GM12878 (cell line): ENCODE measurements at regions not wholly inside any gene's neighbourhood (a gene's known extent, or its start where the extent isn't known, plus 50 kb on each side); places are given as distances from the start of the nearest gene placed in this dataset.

Experiments
- ATAC-seq: fragments of 200-7000 bp; cut with Tn5 transposase; 3 replicates; pipeline ENCODE4 v1.9.1; 2020; ENCODE audit warnings: mild to moderate bottlenecking, moderate library complexity
- BruUV-seq: library from RNA; stranded (reverse); fragments of 400-500 nt; replicated peaks from 2 replicates; lab custom pipeline; 2021; lab: Mats Ljungman, UMichigan
- CTCF ChIA-PET: fragments of 300-600 bp; sonication (Branson Sonifier 250); formaldehyde crosslinking; extraction: SDS; loops from one replicate; lab custom pipeline; 2021; ENCODE audit warnings: inconsistent platforms; lab: Yijun Ruan, JAX
- POLR2A ChIA-PET: fragments of 350-600 bp; formaldehyde crosslinking; extraction: SDS; loops from one replicate; lab custom pipeline; 2021; ENCODE audit warnings: inconsistent platforms; lab: Charles Lee
- RAD21 ChIA-PET: fragments of 300-600 bp; sonication (Branson Sonifier 250); formaldehyde crosslinking; loops from one replicate; lab custom pipeline; 2023; ENCODE audit warnings: antibody characterized with exemption; ENCODE audit not compliant: unreplicated experiment; lab: Charles Lee
- SMC1A ChIA-PET: fragments of 300-600 bp; sonication (Branson Sonifier 250); formaldehyde crosslinking; loops from one replicate; lab custom pipeline; 2023; ENCODE audit not compliant: unreplicated experiment, uncharacterized antibody; lab: Charles Lee
- DNase-seq: peaks from one replicate; pipeline ENCODE4 v3.0.0-alpha.2; 2011; ENCODE audit warnings: low read depth, low spot score
- FAIRE-seq: peaks from 3 replicates; lab custom pipeline; 2011; peaks lifted over from hg19 to GRCh38; lab: Jason Lieb, UNC
- H2AFZ ChIP-seq: 2 replicates; pipeline ENCODE4 v1.6.0; 2011; ENCODE audit warnings: low read depth, low read length, control low read depth; ENCODE audit not compliant: control insufficient read depth
- H3K27ac ChIP-seq: 2 replicates; pipeline ENCODE4 v1.5.1; 2011; ENCODE audit warnings: control low read depth; ENCODE audit not compliant: control insufficient read depth, insufficient read depth
- H3K27me3 ChIP-seq, 2 experiments: replicated peaks in 1 of 2; 2 replicates each; pipeline versions ENCODE4 v1.6.0 to v1.6.1; 2011; ENCODE audit warnings: low read length in 1 of 2; ENCODE audit not compliant: control insufficient read depth in 2 of 2, insufficient read depth in 2 of 2
- H3K36me3 ChIP-seq, 2 experiments: 2 replicates each; pipeline ENCODE4 v1.5.1; 2011; ENCODE audit warnings: low read length in 1 of 2; ENCODE audit not compliant: control insufficient read depth in 2 of 2, insufficient read depth in 2 of 2
- H3K4me1 ChIP-seq: 2 replicates; pipeline ENCODE4 v1.6.1; 2011; ENCODE audit warnings: mild to moderate bottlenecking, low read length, moderate library complexity, mixed read lengths; ENCODE audit not compliant: control insufficient read depth, insufficient read depth
- H3K4me2 ChIP-seq: 2 replicates; pipeline ENCODE4 v1.6.0; 2011; ENCODE audit warnings: control low read depth; ENCODE audit not compliant: control insufficient read depth, insufficient read depth
- H3K4me3 ChIP-seq: fragments of 200-600 bp; sonication (generic); 2 replicates; pipeline ENCODE4 v1.5.1; 2016
- H3K79me2 ChIP-seq: 2 replicates; pipeline ENCODE4 v1.6.0; 2011; ENCODE audit warnings: low read length; ENCODE audit not compliant: control insufficient read depth, insufficient read depth
- H3K9ac ChIP-seq: 2 replicates; pipeline ENCODE4 v1.8.0; 2011; ENCODE audit warnings: low read length, control low read depth, mixed read lengths; ENCODE audit not compliant: control insufficient read depth, insufficient read depth
- H3K9me3 ChIP-seq: replicated peaks from 3 replicates; pipeline ENCODE4 v1.5.1; 2011; ENCODE audit warnings: mild to moderate bottlenecking, low read length; ENCODE audit not compliant: control insufficient read depth, insufficient read depth
- H4K20me1 ChIP-seq: 2 replicates; pipeline ENCODE4 v1.6.0; 2011; ENCODE audit not compliant: control insufficient read depth, insufficient read depth
- ETV6 ChIP-seq, 2 experiments: fragments of 450-650 bp in 1 of 2; IDR thresholded peaks in 1 of 2; conservative IDR thresholded peaks in 1 of 2; 2 replicates each; pipeline ENCODE4 v1.6.1; 2014; ENCODE audit warnings: antibody characterized with exemption in 1 of 2, borderline replicate concordance in 1 of 2, low read depth in 1 of 2, mild to moderate bottlenecking in 1 of 2, moderate library complexity in 1 of 2
- EZH2 ChIP-seq: IDR thresholded peaks from 2 replicates; pipeline ENCODE4 v1.6.1; 2012; ENCODE audit warnings: low read depth, mild to moderate bottlenecking, control low read depth, inconsistent platforms, low read length, borderline replicate concordance; ENCODE audit not compliant: control insufficient read depth
- GABPA ChIP-seq: IDR thresholded peaks from 2 replicates; pipeline ENCODE4 v1.6.1; 2014; ENCODE audit warnings: antibody characterized with exemption, low read depth, mild to moderate bottlenecking, inconsistent platforms
- MTA2 ChIP-seq: fragments of 450-650 bp; IDR thresholded peaks from 2 replicates; pipeline ENCODE4 v1.6.1; 2016; ENCODE audit warnings: low read depth, mild to moderate bottlenecking, moderate library complexity
- NBN ChIP-seq: fragments of 450-650 bp; IDR thresholded peaks from 2 replicates; pipeline ENCODE4 v1.6.1; 2016
- NFYB ChIP-seq: IDR thresholded peaks from 2 replicates; pipeline ENCODE4 v1.6.1; 2011; ENCODE audit warnings: low read depth, mild to moderate bottlenecking, low read length, improper control_type of control experiment, moderate library complexity; ENCODE audit not compliant: insufficient read depth
- SMAD1 ChIP-seq: fragments of 450-650 bp; IDR thresholded peaks from 2 replicates; pipeline ENCODE4 v1.6.1; 2018; ENCODE audit warnings: mild to moderate bottlenecking, low read depth; ENCODE audit not compliant: partially characterized antibody
- SRF ChIP-seq, 2 experiments: IDR thresholded peaks; 2 replicates each; pipeline ENCODE4 v1.6.1; 2011; ENCODE audit warnings: low read depth in 2 of 2, low read length in 2 of 2, mild to moderate bottlenecking in 1 of 2, moderate library complexity in 1 of 2
- ZNF274 ChIP-seq: IDR thresholded peaks from one replicate; pipeline ENCODE4 v1.8.0; 2011; ENCODE audit not compliant: insufficient read length, insufficient read depth
- ZZZ3 ChIP-seq: IDR thresholded peaks from 2 replicates; pipeline ENCODE4 v1.6.1; 2011; ENCODE audit warnings: low read depth; ENCODE audit not compliant: control insufficient read depth, insufficient read length
- WGBS: methylation state at CpG from one replicate; pipeline ENCODE4 v1.1.6; 2016; ENCODE audit warnings: low lambda C conversion rate; ENCODE audit not compliant: insufficient replicate concordance, insufficient coverage; ENCODE audit errors: missing lambda C conversion rate; 5-methylcytosine and 5-hydroxymethylcytosine counted together
- in situ Hi-C: fragments of 300-500 bp; cut with MboI; formaldehyde crosslinking; loops from 9 replicates; pipeline ENCODE4 v1.14.3; 2018; ENCODE audit warnings: mixed read lengths
- intact Hi-C: fragments of 100-400 bp; cut with micrococcal nuclease; formaldehyde crosslinking; loops from one replicate; pipeline ENCODE4 v1.14.2; 2022; ENCODE audit not compliant: unreplicated experiment
- TF ChIP-seq, protein P1 (sequence below): IDR thresholded peaks from 2 replicates; pipeline ENCODE4 v1.6.1; 2011; ENCODE audit warnings: mild to moderate bottlenecking, low read depth, low read length, moderate library complexity; ENCODE audit not compliant: insufficient replicate concordance
- TF ChIP-seq, protein P2 (sequence below): fragments of 450-650 bp; IDR thresholded peaks from 2 replicates; pipeline ENCODE4 v1.6.1; 2017; ENCODE audit warnings: mild to moderate bottlenecking
- TF ChIP-seq, protein P3 (sequence below): fragments of 150-350 bp; IDR thresholded peaks from 2 replicates; pipeline ENCODE4 v1.6.1; 2014; ENCODE audit warnings: mild to moderate bottlenecking, low read depth, low read length

DNA sequence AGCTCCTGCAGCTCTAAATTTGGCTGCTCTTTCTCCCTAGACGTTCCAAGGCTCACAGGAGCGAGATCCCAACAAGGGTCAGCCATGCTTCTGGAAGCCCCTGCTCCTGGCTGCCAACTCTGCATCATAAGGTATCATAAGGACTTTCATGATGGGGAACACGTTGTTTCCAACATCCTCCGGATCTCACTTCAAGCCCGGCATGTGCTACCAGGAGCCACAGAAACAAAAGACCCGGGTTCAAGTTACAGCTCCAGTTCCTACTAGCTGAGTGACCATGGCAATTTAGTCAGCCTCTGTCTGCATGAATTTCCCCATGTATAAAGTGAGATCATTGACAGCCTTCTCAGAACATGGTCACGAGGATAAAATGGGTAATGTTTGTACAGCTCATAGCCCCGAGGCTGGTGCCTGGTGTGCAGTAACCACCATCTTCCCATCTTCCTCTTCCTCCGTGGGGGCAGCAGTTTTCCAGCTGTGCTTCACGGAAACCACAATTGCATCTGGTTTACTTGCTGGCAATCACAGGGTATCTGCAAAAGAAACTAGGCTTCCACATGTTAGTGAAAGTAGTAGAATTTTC is 209.0 kb upstream of the ECI2 start (continued):
- TF ChIP-seq, protein P1, sequence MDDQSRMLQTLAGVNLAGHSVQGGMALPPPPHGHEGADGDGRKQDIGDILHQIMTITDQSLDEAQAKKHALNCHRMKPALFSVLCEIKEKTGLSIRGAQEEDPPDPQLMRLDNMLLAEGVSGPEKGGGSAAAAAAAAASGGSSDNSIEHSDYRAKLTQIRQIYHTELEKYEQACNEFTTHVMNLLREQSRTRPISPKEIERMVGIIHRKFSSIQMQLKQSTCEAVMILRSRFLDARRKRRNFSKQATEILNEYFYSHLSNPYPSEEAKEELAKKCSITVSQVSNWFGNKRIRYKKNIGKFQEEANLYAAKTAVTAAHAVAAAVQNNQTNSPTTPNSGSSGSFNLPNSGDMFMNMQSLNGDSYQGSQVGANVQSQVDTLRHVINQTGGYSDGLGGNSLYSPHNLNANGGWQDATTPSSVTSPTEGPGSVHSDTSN: no peak
- no peak for TF ChIP-seq ETV6 (conservative IDR thresholded peaks at IDR 0.05 in 1 of 2, IDR thresholded peaks at IDR 0.05 in 1 of 2; ENCODE audit: borderline replicate concordance in 1 of 2, low read depth in 1 of 2)
- no peak for TF ChIP-seq SMAD1
- TF ChIP-seq ZZZ3: no peak

DNA sequence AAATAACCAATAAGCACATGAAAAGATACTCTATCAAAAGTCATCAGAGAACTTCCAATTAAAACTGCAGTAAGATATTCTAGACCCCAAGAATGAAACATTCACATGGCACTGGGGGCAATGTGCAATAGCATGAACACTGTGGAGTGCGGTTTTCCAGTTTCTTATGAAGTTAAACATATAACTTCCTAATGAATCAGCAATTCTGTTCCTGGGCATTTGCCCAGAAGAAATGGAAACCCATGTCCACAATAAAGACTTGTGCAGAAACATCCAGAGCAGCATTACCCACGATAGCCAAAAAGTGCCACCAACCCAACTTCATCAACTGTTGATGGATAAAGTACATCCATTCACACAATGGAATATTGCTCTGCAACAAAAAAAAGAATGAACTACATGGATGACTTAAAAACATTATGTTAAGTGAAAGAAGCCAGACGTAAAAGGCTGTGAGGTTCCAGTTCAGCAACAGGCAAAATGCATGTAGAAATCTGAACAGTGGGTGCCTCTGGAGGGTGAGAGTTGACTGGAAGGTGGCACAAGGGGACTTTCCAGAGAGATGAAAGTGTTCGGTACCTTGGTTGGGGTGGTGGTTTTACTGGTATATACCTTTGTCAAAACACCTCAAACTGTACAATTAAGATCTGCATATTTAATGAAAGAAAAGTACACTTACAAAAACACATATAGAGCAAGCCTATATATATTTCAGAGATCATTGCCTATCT is 207.2 kb upstream of the ECI2 start:
- no peak overlapping the region for H3K9ac ChIP-seq
- 8% methylated on average over 4 of the region's 4 CpGs for WGBS
- DNase-seq (no peak), FAIRE-seq (no peak), ATAC-seq (peak; percentile 31; the same call in 1 of the 3 replicates)
- H2AFZ ChIP-seq: no peak overlapping the region
- no peak overlapping the region for H3K4me2 ChIP-seq
- H3K27me3 ChIP-seq: no peaks in the 10 kb centered on the region
- H3K9me3 ChIP-seq: no peaks in the 10 kb centered on the region; the same call in 2 of the 3 replicates
- no peak overlapping the region for H3K4me3 ChIP-seq
- POLR2A ChIA-PET: no interaction called here
- H3K36me3 ChIP-seq: no peaks in the 10 kb centered on the region
- no peaks in the 10 kb centered on the region for H4K20me1 ChIP-seq
- intact Hi-C loops: no loop called here
- no peaks in the 10 kb centered on the region for H3K4me1 ChIP-seq
- SMC1A ChIA-PET: no interaction called here
- CTCF ChIA-PET: no interaction called here
- no peaks in the 10 kb centered on the region for H3K79me2 ChIP-seq
- RAD21 ChIA-PET: no interaction called here
- H3K27ac ChIP-seq: no peak overlapping the region
- BruUV-seq: no TSS peak
- in situ Hi-C loops: no loop called here
- no peak for TF ChIP-seq NFYB
- TF ChIP-seq ZNF274: no peak
- TF ChIP-seq, protein P2, sequence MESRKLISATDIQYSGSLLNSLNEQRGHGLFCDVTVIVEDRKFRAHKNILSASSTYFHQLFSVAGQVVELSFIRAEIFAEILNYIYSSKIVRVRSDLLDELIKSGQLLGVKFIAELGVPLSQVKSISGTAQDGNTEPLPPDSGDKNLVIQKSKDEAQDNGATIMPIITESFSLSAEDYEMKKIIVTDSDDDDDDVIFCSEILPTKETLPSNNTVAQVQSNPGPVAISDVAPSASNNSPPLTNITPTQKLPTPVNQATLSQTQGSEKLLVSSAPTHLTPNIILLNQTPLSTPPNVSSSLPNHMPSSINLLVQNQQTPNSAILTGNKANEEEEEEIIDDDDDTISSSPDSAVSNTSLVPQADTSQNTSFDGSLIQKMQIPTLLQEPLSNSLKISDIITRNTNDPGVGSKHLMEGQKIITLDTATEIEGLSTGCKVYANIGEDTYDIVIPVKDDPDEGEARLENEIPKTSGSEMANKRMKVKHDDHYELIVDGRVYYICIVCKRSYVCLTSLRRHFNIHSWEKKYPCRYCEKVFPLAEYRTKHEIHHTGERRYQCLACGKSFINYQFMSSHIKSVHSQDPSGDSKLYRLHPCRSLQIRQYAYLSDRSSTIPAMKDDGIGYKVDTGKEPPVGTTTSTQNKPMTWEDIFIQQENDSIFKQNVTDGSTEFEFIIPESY: no peak
- TF ChIP-seq, protein P3, sequence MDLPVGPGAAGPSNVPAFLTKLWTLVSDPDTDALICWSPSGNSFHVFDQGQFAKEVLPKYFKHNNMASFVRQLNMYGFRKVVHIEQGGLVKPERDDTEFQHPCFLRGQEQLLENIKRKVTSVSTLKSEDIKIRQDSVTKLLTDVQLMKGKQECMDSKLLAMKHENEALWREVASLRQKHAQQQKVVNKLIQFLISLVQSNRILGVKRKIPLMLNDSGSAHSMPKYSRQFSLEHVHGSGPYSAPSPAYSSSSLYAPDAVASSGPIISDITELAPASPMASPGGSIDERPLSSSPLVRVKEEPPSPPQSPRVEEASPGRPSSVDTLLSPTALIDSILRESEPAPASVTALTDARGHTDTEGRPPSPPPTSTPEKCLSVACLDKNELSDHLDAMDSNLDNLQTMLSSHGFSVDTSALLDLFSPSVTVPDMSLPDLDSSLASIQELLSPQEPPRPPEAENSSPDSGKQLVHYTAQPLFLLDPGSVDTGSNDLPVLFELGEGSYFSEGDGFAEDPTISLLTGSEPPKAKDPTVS: no peak
- no peak for TF ChIP-seq GABPA
- TF ChIP-seq NBN: no peak
- no peak for TF ChIP-seq SRF (IDR thresholded peaks at IDR 0.05; ENCODE audit: low read depth in 2 of 2, low read length in 2 of 2)
- TF ChIP-seq EZH2: no peak
- TF ChIP-seq MTA2: no peak
